Astrocyte (in vitro differentiated cells and primary cell): ENCODE measurements at regions not wholly inside any gene's neighbourhood (a gene's known extent, or its start where the extent isn't known, plus 50 kb on each side); places are given as distances from the start of the nearest gene placed in this dataset.

Experiments used
- DNase-seq: peaks from one replicate; pipeline ENCODE4 v3.0.0-alpha.2; 2010; ENCODE audit warnings: low read depth
- FAIRE-seq: peaks from 2 replicates; lab custom pipeline; 2011; peaks lifted over from hg19 to GRCh38; lab: Jason Lieb, UNC
- H2AFZ ChIP-seq: 2 replicates; pipeline ENCODE4 v1.6.0; 2012; ENCODE audit warnings: low read depth, low read length, inconsistent platforms
- H3K27ac ChIP-seq: 2 replicates; pipeline ENCODE4 v1.5.1; 2011; ENCODE audit warnings: low read depth, low read length, inconsistent platforms
- H3K27me3 ChIP-seq: 2 replicates; pipeline ENCODE4 v1.6.0; 2011; ENCODE audit warnings: low read length, inconsistent platforms; ENCODE audit not compliant: insufficient read depth
- H3K36me3 ChIP-seq: 2 replicates; pipeline ENCODE4 v1.5.1; 2011; ENCODE audit warnings: low read length, inconsistent platforms; ENCODE audit not compliant: insufficient read depth
- H3K4me1 ChIP-seq: 2 replicates; pipeline ENCODE4 v1.5.1; 2011; ENCODE audit warnings: low read length, inconsistent platforms; ENCODE audit not compliant: insufficient read depth
- H3K4me2 ChIP-seq: 2 replicates; pipeline ENCODE4 v1.6.0; 2012; ENCODE audit warnings: low read length, inconsistent platforms
- H3K4me3 ChIP-seq: 2 replicates; pipeline ENCODE4 v1.5.1; 2011; ENCODE audit warnings: low read depth, mild to moderate bottlenecking, low read length, inconsistent platforms; ENCODE audit not compliant: insufficient read depth
- H3K79me2 ChIP-seq: 2 replicates; pipeline ENCODE4 v1.6.0; 2012; ENCODE audit warnings: mild to moderate bottlenecking, low read length, inconsistent platforms; ENCODE audit not compliant: insufficient read depth
- H3K9ac ChIP-seq: 2 replicates; pipeline ENCODE4 v1.6.0; 2012; ENCODE audit warnings: mild to moderate bottlenecking, low read length, inconsistent platforms
- H3K9me3 ChIP-seq: 2 replicates; pipeline ENCODE4 v1.5.1; 2012; ENCODE audit warnings: low read depth, mild to moderate bottlenecking, low read length, inconsistent platforms; ENCODE audit not compliant: insufficient read depth
- H4K20me1 ChIP-seq: 2 replicates; pipeline ENCODE4 v1.6.0; 2012; ENCODE audit warnings: low read length, inconsistent platforms; ENCODE audit not compliant: insufficient read depth
- H3K27ac Mint-ChIP-seq: one replicate; pipeline ENCODE4 v1.8.0; 2021; ENCODE audit warnings: mild to moderate bottlenecking, mixed read lengths; ENCODE audit not compliant: unreplicated experiment
- H3K27me3 Mint-ChIP-seq: one replicate; pipeline ENCODE4 v1.8.0; 2021; ENCODE audit warnings: low read depth, mixed read lengths; ENCODE audit not compliant: unreplicated experiment
- H3K36me3 Mint-ChIP-seq: one replicate; pipeline ENCODE4 v1.8.0; 2021; ENCODE audit warnings: low read depth, mixed read lengths; ENCODE audit not compliant: unreplicated experiment
- H3K4me1 Mint-ChIP-seq: one replicate; pipeline ENCODE4 v1.8.0; 2021; ENCODE audit warnings: low read depth, mixed read lengths; ENCODE audit not compliant: unreplicated experiment
- H3K4me3 Mint-ChIP-seq: one replicate; pipeline ENCODE4 v1.8.0; 2021; ENCODE audit warnings: mild to moderate bottlenecking, moderate library complexity, mixed read lengths; ENCODE audit not compliant: unreplicated experiment
- H3K9me3 Mint-ChIP-seq: one replicate; pipeline ENCODE4 v1.8.0; 2021; ENCODE audit warnings: mild to moderate bottlenecking, mixed read lengths; ENCODE audit not compliant: unreplicated experiment
- CTCF ChIP-seq: IDR thresholded peaks from 2 replicates; pipeline ENCODE4 v1.5.1; 2011; ENCODE audit warnings: low read depth, mild to moderate bottlenecking, inconsistent platforms, low read length, moderate library complexity; ENCODE audit not compliant: insufficient read depth
- EZH2 ChIP-seq: IDR thresholded peaks from 2 replicates; pipeline ENCODE4 v1.6.1; 2012; ENCODE audit warnings: mild to moderate bottlenecking, low read length, inconsistent platforms; ENCODE audit not compliant: insufficient read depth

GRCh38 chr15:94844538-94845389 lies 613.4 kb downstream of the MCTP2 start:
- TF ChIP-seq CTCF (no peak), EZH2 (no peak)
- Histone ChIP-seq H3K9me3 (no peaks in the 10 kb centered on the region), H3K27me3 (no peaks in the 10 kb centered on the region), H2AFZ (peak overlapping the region; percentile 86), H3K4me3 (peak overlapping the region; percentile 53), H4K20me1 (no peaks in the 10 kb centered on the region), H3K36me3 (no peaks in the 10 kb centered on the region), H3K27ac (peak overlapping the region; percentile 12), H3K79me2 (no peaks in the 10 kb centered on the region), H3K9ac (peak overlapping the region; percentile 68), H3K4me1 (peaks cover 3% of the 10 kb centered on the region), H3K4me2 (peak overlapping the region; percentile 81)
- peak overlapping the region; percentile 77 for H3K4me3 Mint-ChIP-seq
- no peaks in the 10 kb centered on the region for H3K27me3 Mint-ChIP-seq
- FAIRE-seq, result no peak
- H3K36me3 Mint-ChIP-seq, result peaks cover 1% of the 10 kb centered on the region
- peaks cover 5% of the 10 kb centered on the region for H3K9me3 Mint-ChIP-seq
- H3K27ac Mint-ChIP-seq, result peak overlapping the region; percentile 75
- DNase-seq, result peak; percentile 45
- H3K4me1 Mint-ChIP-seq, result peaks cover 4% of the 10 kb centered on the region

- Mint-ChIP-seq H3K9me3 (peaks cover 5% of the 10 kb centered on the region), H3K27me3 (no peaks in the 10 kb centered on the region), H3K4me1 (peaks cover 4% of the 10 kb centered on the region), H3K36me3 (peaks cover 1% of the 10 kb centered on the region), H3K4me3 (peak overlapping the region; percentile 77), H3K27ac (peak overlapping the region; percentile 75)
- Histone ChIP-seq H2AFZ (peak overlapping the region; percentile 86), H3K4me2 (peak overlapping the region; percentile 81), H3K27ac (peak overlapping the region; percentile 12), H3K4me1 (peaks cover 3% of the 10 kb centered on the region), H4K20me1 (no peaks in the 10 kb centered on the region), H3K36me3 (no peaks in the 10 kb centered on the region), H3K4me3 (peak overlapping the region; percentile 53), H3K9me3 (no peaks in the 10 kb centered on the region), H3K27me3 (no peaks in the 10 kb centered on the region), H3K79me2 (no peaks in the 10 kb centered on the region), H3K9ac (peak overlapping the region; percentile 68)
- no peak for DNase-seq
- FAIRE-seq, result no peak
- TF ChIP-seq CTCF, result no peak
- TF ChIP-seq EZH2, result no peak
Measured at GRCh38 chr15:94845390-94845716, 614.0 kb downstream of the MCTP2 start.

- no peak overlapping the region for H3K9ac ChIP-seq
- DNase-seq (no peak), FAIRE-seq (no peak)
- Mint-ChIP-seq H3K27me3 (no peaks in the 10 kb centered on the region), H3K36me3 (no peaks in the 10 kb centered on the region), H3K4me1 (peaks cover 1% of the 10 kb centered on the region), H3K4me3 (no peak overlapping the region), H3K27ac (no peak overlapping the region), H3K9me3 (peaks cover 5% of the 10 kb centered on the region)
- no peak overlapping the region for H2AFZ ChIP-seq
- H3K4me1 ChIP-seq, result no peaks in the 10 kb centered on the region
- no peak for TF ChIP-seq CTCF
- TF ChIP-seq EZH2, result no peak
- H3K27ac ChIP-seq, result no peak overlapping the region
- no peak overlapping the region for H3K4me3 ChIP-seq
- no peaks in the 10 kb centered on the region for H3K9me3 ChIP-seq
- H3K79me2 ChIP-seq, result no peaks in the 10 kb centered on the region
- H3K27me3 ChIP-seq, result no peaks in the 10 kb centered on the region
- no peaks in the 10 kb centered on the region for H4K20me1 ChIP-seq
- H3K4me2 ChIP-seq, result no peak overlapping the region
- H3K36me3 ChIP-seq, result no peaks in the 10 kb centered on the region
Measured at GRCh38 chr15:94847325-94847724, 616.0 kb downstream of the MCTP2 start.
